ENCODE measurements at regions not wholly inside any gene's neighbourhood (a gene's known extent, or its start where the extent isn't known, plus 50 kb on each side); places are given as distances from the start of the nearest gene placed in this dataset.
A peak's percentile ranks its signal among the peaks of the same experiment; 100 is the strongest.

GRCh38 chr2:226640501-226640900 lies 159.1 kb downstream of the IRS1 start:
- Histone ChIP-seq H2AFZ (ENCODE audit: low read depth, low read length) (no peak overlapping the region), H3K79me1 (replicated peaks; ENCODE audit: low read length, poor library complexity, severe bottlenecking) (no peaks in the 10 kb centered on the region), H3K27me3 (ENCODE audit: control insufficient read depth in 1 of 2, insufficient read depth in 1 of 2, low read length in 2 of 2) (no peaks in the 10 kb centered on the region), H3K4ac (ENCODE audit: low read depth in 1 of 2, low read length in 2 of 2) (no peak overlapping the region), H3K36me3 (ENCODE audit: control insufficient read depth in 1 of 2, insufficient read depth in 2 of 2, low read depth in 1 of 2, low read length in 2 of 2) (no peaks in the 10 kb centered on the region), H4K91ac (ENCODE audit: low read length) (no peak overlapping the region), H2AK5ac (ENCODE audit: low read length, severe bottlenecking) (no peak overlapping the region), H3K23ac (ENCODE audit: low read length in 2 of 2) (no peak overlapping the region), H3K4me3 (ENCODE audit: insufficient read depth in 1 of 2, low read depth in 1 of 2, low read length in 2 of 2) (no peak overlapping the region), H2BK12ac (ENCODE audit: low read length in 2 of 2) (no peak overlapping the region), H4K8ac (ENCODE audit: low read length) (no peak overlapping the region), H3K14ac (ENCODE audit: low read length in 2 of 2) (no peak overlapping the region), H3K27ac (ENCODE audit: low read length, poor library complexity, severe bottlenecking) (no peak overlapping the region), H3K9ac (ENCODE audit: low read length) (no peak overlapping the region), H2BK15ac (ENCODE audit: low read depth, poor library complexity, severe bottlenecking) (no peak overlapping the region), H2BK120ac (ENCODE audit: low read depth, low read length) (no peak overlapping the region), H3K9me3 (ENCODE audit: control insufficient read depth, low read length) (peaks cover 9% of the 10 kb centered on the region), H3K4me1 (ENCODE audit: control insufficient read depth, insufficient read depth, low read depth, low read length) (peaks cover 4% of the 10 kb centered on the region), H3K4me2 (ENCODE audit: low read length, poor library complexity, severe bottlenecking) (no peak overlapping the region), H3K18ac (ENCODE audit: low read depth in 1 of 2, low read length in 2 of 2) (no peak overlapping the region), H2BK5ac (ENCODE audit: low read depth, low read length, poor library complexity, severe bottlenecking) (no peak overlapping the region)
- DNase-seq: no peak
- WGBS: 100% methylated on average over 1 of the region's 3 CpGs

DNA sequence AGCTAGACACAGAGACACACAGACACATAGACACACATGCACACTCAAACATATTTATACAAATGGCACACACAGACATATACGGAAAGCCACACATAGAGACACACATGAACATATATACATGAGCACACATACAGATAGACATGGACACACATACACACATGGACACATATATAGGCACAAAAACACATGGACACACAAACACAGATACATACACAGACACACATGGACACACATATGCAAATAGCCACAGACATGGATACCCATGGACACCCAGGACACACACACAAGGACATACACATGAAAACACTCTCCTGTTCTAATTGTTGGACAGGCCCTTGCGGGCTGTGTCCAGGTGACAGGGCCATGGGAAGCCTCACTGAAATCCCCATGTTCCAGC lies 160.1 kb downstream of the IRS1 start:
- H3K27ac ChIP-seq (ENCODE audit: low read length, poor library complexity, severe bottlenecking): no peak overlapping the region
- WGBS: 98% methylated on average over 2 of the region's 2 CpGs

GRCh38 chr2:226638576-226638975 lies 161.0 kb downstream of the IRS1 start:
- no peak overlapping the region for H3K14ac ChIP-seq (ENCODE audit: low read length in 2 of 2)
- WGBS: 50% methylated on average over 9 of the region's 9 CpGs
- H3K23ac ChIP-seq (ENCODE audit: low read length in 2 of 2): no peak overlapping the region

More for the DNA sequence above, 160.1 kb downstream of the IRS1 start:
- H3K9ac ChIP-seq (ENCODE audit: low read length): no peak overlapping the region
- peak overlapping the region in 1 of 2 experiments; percentile 66 for H3K18ac ChIP-seq (ENCODE audit: low read depth in 1 of 2, low read length in 2 of 2)
- H3K4me3 ChIP-seq (ENCODE audit: insufficient read depth in 1 of 2, low read depth in 1 of 2, low read length in 2 of 2): no peak overlapping the region
- H2AFZ ChIP-seq (ENCODE audit: low read depth, low read length): no peak overlapping the region
- peak overlapping the region; percentile 19 for H2BK15ac ChIP-seq (ENCODE audit: low read depth, poor library complexity, severe bottlenecking)
- no peaks in the 10 kb centered on the region for H3K27me3 ChIP-seq (ENCODE audit: control insufficient read depth in 1 of 2, insufficient read depth in 1 of 2, low read length in 2 of 2)
- no peak overlapping the region for H2AK5ac ChIP-seq (ENCODE audit: low read length, severe bottlenecking)
- no peak overlapping the region for H2BK5ac ChIP-seq (ENCODE audit: low read depth, low read length, poor library complexity, severe bottlenecking)
- peak overlapping the region; percentile 42 for H4K8ac ChIP-seq (ENCODE audit: low read length)
- no peak overlapping the region for H3K4me2 ChIP-seq (ENCODE audit: low read length, poor library complexity, severe bottlenecking)
- H3K14ac ChIP-seq (ENCODE audit: low read length in 2 of 2): no peak overlapping the region
- peaks cover 4% of the 10 kb centered on the region for H3K4me1 ChIP-seq (ENCODE audit: control insufficient read depth, insufficient read depth, low read depth, low read length)
- peak overlapping the region in 1 of 2 experiments; percentile 85 for H2BK12ac ChIP-seq (ENCODE audit: low read length in 2 of 2)
- no peaks in the 10 kb centered on the region for H3K79me1 ChIP-seq (replicated peaks; ENCODE audit: low read length, poor library complexity, severe bottlenecking)
- no peak overlapping the region for H4K91ac ChIP-seq (ENCODE audit: low read length)
- H3K4ac ChIP-seq (ENCODE audit: low read depth in 1 of 2, low read length in 2 of 2): no peak overlapping the region
- H3K9me3 ChIP-seq (ENCODE audit: control insufficient read depth, low read length): peaks cover 9% of the 10 kb centered on the region
- H3K23ac ChIP-seq (ENCODE audit: low read length in 2 of 2): no peak overlapping the region
- no peak for DNase-seq
- H3K36me3 ChIP-seq (ENCODE audit: control insufficient read depth in 1 of 2, insufficient read depth in 2 of 2, low read depth in 1 of 2, low read length in 2 of 2): no peaks in the 10 kb centered on the region
- no peak overlapping the region for H2BK120ac ChIP-seq (ENCODE audit: low read depth, low read length)

GRCh38 chr2:226637383-226637782 lies 162.2 kb downstream of the IRS1 start:
- Histone ChIP-seq H3K79me1 (replicated peaks; ENCODE audit: low read length, poor library complexity, severe bottlenecking) (no peaks in the 10 kb centered on the region), H3K4ac (ENCODE audit: low read depth in 1 of 2, low read length in 2 of 2) (no peak overlapping the region), H3K9me3 (ENCODE audit: control insufficient read depth, low read length) (peaks cover 9% of the 10 kb centered on the region), H3K27ac (ENCODE audit: low read length, poor library complexity, severe bottlenecking) (no peak overlapping the region), H2AK5ac (ENCODE audit: low read length, severe bottlenecking) (no peak overlapping the region), H2BK120ac (ENCODE audit: low read depth, low read length) (peak overlapping the region; percentile 77), H2BK12ac (ENCODE audit: low read length in 2 of 2) (peak overlapping the region; percentile 42 to 81), H4K8ac (ENCODE audit: low read length) (no peak overlapping the region), H2BK5ac (ENCODE audit: low read depth, low read length, poor library complexity, severe bottlenecking) (no peak overlapping the region), H3K27me3 (ENCODE audit: control insufficient read depth in 1 of 2, insufficient read depth in 1 of 2, low read length in 2 of 2) (no peaks in the 10 kb centered on the region), H3K18ac (ENCODE audit: low read depth in 1 of 2, low read length in 2 of 2) (peak overlapping the region in 1 of 2 experiments; percentile 62), H3K4me1 (ENCODE audit: control insufficient read depth, insufficient read depth, low read depth, low read length) (no peaks in the 10 kb centered on the region), H2BK15ac (ENCODE audit: low read depth, poor library complexity, severe bottlenecking) (no peak overlapping the region), H3K9ac (ENCODE audit: low read length) (no peak overlapping the region), H3K4me2 (ENCODE audit: low read length, poor library complexity, severe bottlenecking) (no peak overlapping the region), H3K23ac (ENCODE audit: low read length in 2 of 2) (no peak overlapping the region), H3K14ac (ENCODE audit: low read length in 2 of 2) (no peak overlapping the region), H3K36me3 (ENCODE audit: control insufficient read depth in 1 of 2, insufficient read depth in 2 of 2, low read depth in 1 of 2, low read length in 2 of 2) (no peaks in the 10 kb centered on the region), H3K4me3 (ENCODE audit: insufficient read depth in 1 of 2, low read depth in 1 of 2, low read length in 2 of 2) (no peak overlapping the region), H2AFZ (ENCODE audit: low read depth, low read length) (no peak overlapping the region), H4K91ac (ENCODE audit: low read length) (no peak overlapping the region)
- no peak for DNase-seq
- 100% methylated on average over 2 of the region's 2 CpGs for WGBS

More at GRCh38 chr2:226638576-226638975, 161.0 kb downstream of the IRS1 start:
- Histone ChIP-seq H2BK5ac (ENCODE audit: low read depth, low read length, poor library complexity, severe bottlenecking) (no peak overlapping the region), H3K4ac (ENCODE audit: low read depth in 1 of 2, low read length in 2 of 2) (peak overlapping the region in 1 of 2 experiments; percentile 63), H3K9me3 (ENCODE audit: control insufficient read depth, low read length) (peaks cover 9% of the 10 kb centered on the region), H3K36me3 (ENCODE audit: control insufficient read depth in 1 of 2, insufficient read depth in 2 of 2, low read depth in 1 of 2, low read length in 2 of 2) (no peaks in the 10 kb centered on the region), H3K4me3 (ENCODE audit: insufficient read depth in 1 of 2, low read depth in 1 of 2, low read length in 2 of 2) (no peak overlapping the region), H3K9ac (ENCODE audit: low read length) (no peak overlapping the region), H2AFZ (ENCODE audit: low read depth, low read length) (no peak overlapping the region), H3K79me1 (replicated peaks; ENCODE audit: low read length, poor library complexity, severe bottlenecking) (no peaks in the 10 kb centered on the region), H2BK120ac (ENCODE audit: low read depth, low read length) (peak overlapping the region; percentile 65), H3K27me3 (ENCODE audit: control insufficient read depth in 1 of 2, insufficient read depth in 1 of 2, low read length in 2 of 2) (no peaks in the 10 kb centered on the region), H3K18ac (ENCODE audit: low read depth in 1 of 2, low read length in 2 of 2) (peak overlapping the region; percentile 81 to 82), H3K4me2 (ENCODE audit: low read length, poor library complexity, severe bottlenecking) (no peak overlapping the region), H3K27ac (ENCODE audit: low read length, poor library complexity, severe bottlenecking) (no peak overlapping the region), H4K8ac (ENCODE audit: low read length) (peak overlapping the region; percentile 45), H2BK15ac (ENCODE audit: low read depth, poor library complexity, severe bottlenecking) (no peak overlapping the region), H2BK12ac (ENCODE audit: low read length in 2 of 2) (peak overlapping the region; percentile 60 to 67), H3K4me1 (ENCODE audit: control insufficient read depth, insufficient read depth, low read depth, low read length) (no peaks in the 10 kb centered on the region), H2AK5ac (ENCODE audit: low read length, severe bottlenecking) (no peak overlapping the region), H4K91ac (ENCODE audit: low read length) (peak overlapping the region; percentile 25)
- peak; percentile 49 for DNase-seq

Measured in mesenchymal stem cell (in vitro differentiated cells and primary cell).